Dermis microvascular lymphatic vessel endothelial cell (primary cell): ENCODE measurements at regions not wholly inside any gene's neighbourhood (a gene's known extent, or its start where the extent isn't known, plus 50 kb on each side); places are given as distances from the start of the nearest gene placed in this dataset.
"Not testable (repeated sequence)": the region's sequence is repeated elsewhere in the genome, so short reads cannot be mapped to it uniquely, and the experiment has no call there.

Experiments
- DNase-seq, 2 donors: peaks; one replicate each; pipeline versions ENCODE4 v3.0.0 to v3.0.0-alpha.2; 2010; ENCODE audit warnings: low read depth in 2 of 2

DNA sequence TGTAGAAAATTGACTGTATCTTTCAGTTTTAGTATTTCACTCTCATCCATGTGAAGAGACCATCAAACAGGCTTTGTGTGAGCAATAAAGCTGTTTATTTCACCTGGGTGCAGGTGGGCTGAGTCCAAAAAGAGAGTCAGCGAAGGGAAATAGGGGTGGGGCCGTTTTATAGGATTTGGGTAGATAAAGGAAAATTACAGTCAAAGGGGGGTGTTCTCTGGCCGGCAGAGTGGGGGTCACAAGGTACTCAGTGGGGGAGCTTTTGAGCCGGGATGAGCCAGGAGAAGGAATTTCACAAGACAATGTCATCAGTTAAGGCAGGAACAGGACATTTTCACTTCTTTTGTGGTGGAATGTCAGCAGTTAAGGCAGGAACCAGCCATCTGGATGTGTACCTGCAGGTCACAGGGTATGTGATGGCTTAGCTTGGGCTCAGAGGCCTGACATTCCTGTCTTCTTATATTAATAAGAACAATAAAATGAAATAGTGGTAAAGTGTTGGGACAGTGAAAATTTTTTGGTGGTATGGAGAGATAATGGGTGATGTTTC is 482.1 kb upstream of the ADGRL4 start:
- DNase-seq: not testable (repeated sequence)

DNA sequence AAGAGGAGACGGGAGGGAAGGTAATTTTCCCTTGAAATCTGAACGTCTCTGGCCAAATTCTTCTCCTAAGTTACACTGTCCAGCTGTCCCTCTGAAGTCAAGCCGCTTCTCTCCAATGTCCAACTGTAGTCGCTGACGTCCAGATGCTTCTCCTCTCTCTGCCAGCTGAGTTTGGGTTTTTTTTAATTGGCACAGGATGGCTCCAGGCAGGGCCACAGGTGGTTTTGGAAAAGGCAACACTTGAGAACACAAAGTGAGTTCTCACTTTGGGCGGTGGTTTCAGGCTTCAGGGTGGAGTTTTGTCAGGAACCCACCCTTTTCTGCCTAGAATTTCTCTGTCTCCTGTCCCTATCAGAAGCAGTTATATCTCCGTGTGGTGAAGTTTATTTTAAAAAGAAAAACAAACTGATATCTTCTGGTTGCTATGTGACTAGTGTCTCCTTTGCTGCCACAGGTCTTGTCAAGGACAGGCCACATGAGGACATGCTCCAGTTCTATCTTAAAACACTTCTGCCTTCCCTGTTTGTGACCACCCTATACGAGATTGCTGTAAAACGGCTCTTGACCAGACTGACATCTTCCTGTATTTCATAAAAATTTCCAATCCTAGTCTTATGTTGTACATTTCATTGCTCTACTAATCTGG is 472.3 kb upstream of the ADGRL4 start:
- no peak for DNase-seq

DNA sequence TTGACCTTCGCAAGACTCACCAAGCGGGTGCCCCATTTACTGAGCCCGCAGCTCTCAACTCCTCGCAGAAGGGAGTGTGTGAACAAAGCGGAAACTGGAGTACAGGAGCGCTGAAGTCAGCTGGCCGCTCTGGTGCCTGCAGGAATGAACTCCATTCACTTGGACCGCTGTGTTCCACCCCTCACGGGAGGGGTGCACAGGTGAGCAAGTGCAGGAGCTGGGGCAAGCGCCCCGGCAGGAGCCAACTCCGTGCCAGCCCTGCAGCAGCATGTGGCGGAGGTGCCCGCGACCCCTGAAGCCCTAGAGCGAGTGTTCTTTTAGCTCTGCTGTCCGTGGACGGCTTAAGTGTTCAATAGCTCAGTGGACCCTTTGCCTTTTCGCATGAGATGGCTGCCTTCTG is 471.6 kb upstream of the ADGRL4 start:
- no peak for DNase-seq

DNA sequence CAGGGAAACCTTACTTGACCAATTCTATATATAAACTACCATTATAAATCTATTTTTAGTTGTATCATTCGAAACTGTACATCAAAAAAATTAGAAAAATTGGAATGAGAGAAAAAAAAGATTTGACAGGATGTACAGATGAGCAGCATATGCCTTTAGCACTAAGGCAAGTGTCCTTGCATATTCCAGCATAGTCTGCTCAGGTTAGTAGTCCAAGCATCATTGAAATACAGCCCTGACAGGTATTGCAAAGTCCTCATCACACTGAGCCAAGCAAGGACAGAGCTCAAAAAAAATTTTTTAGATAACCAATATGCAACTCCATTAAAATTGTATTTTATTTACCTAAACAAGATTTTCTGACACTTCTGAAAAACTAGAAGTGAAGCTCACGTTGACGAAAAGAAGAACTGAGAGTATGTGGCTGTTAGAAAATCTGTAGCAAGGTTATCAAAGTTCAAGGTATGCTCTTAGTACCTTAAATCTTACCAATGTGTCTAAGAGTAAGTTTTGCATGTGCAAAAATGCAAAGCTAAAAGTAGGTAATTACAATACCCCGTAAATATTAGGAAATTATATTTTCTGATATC is 465.6 kb upstream of the ADGRL4 start:
- DNase-seq: no peak

DNA sequence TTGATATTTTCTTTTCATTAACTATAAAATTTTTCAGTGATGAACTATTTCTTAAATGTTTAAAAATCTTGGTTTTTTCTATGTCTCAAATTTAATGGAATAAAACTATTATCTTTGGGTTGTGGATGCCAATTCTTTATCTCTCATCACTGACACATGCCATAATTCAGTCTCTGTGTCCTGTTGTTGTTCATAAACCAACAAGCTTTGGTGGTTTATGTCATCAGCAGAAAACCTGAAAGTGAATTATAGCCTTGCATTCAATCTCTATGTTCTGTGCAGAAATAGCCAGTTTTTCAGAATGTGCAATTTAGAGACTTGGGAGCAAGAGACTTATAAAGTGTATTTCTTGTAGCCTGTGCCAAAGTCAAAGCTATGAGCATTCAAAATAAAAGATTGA is 462.6 kb upstream of the ADGRL4 start:
- no peak for DNase-seq

DNA sequence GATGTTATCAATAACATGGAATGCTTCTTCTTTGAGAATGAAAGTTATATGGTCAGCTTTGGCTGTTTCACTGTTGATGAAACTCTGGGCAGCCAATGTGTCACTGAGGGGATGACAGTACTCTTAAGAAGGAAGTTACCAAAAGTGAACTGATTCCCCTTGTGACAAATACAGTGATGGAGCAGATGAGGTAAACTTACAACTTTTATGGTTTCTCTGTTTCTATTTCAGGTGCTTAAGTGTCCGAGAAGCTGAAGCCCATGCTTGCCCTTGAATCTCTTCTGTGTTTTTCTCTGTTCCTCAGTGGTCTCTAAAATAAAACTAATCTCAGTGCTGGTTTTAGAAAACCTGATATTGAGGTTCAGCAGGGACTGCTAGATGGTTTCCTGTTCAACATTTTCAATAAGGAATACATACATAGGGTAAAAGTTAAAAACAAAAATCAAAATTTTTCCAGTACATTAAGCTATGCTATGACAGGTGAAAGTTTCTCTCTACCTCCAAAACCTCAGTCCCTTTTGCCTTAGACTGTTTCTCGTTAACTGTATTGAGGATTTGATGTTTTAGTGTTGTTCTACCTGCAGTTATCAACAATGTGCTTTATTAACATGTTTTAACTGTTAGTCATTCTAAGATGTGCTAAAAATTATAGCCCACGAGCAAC is 454.4 kb upstream of the ADGRL4 start:
- no peak for DNase-seq

DNA sequence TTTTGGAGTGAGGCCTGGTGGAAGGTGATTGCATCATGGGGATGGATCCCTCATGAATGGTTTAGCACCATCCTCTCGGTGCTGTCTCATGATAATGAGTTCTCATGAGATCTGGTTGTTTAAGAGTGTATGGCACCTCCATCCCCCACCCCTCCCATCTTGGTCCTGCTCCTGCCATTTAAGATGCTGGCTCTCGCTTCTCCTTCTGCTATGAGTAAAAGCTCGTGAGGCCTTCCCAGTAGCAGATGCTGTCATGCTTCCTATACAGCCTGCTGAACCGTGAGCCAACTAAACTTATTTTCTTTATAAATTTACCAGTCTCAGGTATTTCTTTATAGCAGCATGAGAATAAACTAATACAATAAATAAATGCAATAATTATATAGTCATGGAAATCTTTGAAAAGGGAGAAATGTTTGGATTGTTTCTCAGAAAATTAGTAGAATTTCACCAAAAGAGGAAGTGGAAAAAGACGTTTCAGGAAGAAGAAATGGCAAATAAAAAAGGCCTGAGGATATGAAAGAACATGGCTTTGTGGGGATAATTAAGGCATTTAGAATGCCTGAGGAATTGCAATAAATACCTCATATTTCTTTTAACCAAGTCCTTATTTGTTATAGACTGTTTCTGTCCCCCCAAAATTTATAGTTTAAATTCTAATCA is 451.2 kb upstream of the ADGRL4 start:
- DNase-seq: no peak

DNA sequence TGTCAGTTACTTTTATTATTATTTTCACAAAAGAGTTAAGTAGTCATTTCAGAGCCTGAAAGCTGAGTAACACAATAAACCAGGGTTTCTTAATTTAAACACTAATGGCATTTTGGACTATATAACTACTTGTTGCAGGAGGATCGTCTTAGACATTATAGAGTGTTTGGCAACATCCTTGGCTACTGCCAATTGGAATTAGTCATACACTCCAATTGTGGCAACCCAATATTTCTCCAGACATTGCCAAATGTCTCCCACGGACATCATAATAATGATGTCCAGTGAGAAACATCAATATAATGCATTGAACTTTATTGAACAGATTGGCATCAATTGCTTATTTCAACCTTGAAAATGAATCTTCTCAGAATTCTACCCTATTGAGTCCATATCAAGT is 441.9 kb upstream of the ADGRL4 start:
- no peak for DNase-seq

DNA sequence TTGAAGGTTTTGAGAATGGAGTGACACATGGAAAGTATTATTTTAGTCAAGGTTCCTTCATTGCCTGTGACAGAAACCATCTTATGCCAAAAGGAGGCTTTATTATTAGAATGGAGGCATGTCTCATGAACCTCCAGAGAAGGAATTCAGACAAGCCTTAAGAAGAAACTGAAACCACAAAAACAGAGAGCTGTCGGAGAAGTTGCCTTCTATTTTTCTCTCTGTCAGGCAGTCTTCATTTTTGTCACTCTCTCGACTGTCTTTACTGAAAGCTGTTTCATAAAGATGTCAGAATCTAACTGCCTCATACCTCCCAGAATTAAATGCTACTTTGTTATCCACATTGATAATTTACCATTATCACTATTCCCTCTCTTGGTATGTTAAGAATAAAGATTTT is 434.7 kb upstream of the ADGRL4 start:
- no peak for DNase-seq

DNA sequence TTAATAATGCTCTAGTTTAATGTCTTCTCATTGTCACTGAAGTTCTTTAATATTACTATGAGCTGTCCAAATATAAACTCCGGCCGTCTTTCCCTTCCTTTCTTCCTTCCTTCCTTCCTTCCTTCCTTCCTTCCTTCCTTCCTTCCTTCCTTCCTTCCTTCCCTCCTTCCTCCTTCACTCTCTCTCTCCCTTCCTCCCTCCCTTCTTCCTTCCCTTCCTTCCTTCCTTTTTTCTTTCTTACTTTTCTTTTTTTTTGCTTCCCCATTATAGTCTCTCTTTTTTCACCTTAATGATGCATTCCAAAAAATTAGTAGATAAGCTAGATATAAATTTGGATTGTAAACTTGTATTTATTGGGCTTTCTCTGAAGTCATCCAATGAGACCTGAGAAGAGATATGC is 431.0 kb upstream of the ADGRL4 start:
- DNase-seq: no peak

DNA sequence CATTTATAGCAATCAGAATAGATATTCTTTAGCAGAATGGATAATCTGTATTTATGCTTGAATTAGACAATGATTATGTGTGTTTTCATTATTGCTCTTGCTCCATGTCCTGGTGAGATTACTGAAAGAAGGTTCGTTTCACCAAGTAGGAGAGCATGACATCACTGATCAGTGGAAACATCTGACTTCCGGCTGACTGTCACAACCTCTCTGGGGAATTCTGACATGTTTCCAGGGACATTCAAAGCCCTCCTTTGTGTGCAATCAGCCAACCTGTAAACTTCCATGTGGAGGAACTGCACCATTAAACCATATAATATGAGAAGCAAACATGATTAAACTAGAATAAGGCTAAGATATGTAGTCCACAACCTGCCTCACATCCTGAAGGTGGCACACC is 424.8 kb upstream of the ADGRL4 start:
- peak; percentile 1 to 15 for DNase-seq

DNA sequence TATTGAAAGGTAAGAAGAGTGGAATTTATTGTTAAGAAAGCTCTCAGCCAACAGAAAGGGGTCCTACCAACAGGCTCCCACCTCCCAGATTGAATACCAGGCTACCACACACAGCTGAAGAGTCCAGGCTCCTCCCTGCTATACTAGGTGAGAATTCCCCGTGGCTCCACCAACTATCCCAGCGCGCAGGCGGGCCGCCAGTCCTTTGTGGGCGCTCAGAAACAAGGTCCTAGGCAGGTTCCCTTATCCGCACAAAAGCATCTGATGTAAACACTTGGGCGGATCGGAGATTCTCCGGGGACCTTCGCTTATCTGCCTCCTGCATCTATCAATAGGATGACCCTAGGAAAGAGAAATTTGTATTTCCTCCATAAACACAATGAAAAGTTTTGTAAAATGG is 423.9 kb upstream of the ADGRL4 start:
- DNase-seq: no peak

DNA sequence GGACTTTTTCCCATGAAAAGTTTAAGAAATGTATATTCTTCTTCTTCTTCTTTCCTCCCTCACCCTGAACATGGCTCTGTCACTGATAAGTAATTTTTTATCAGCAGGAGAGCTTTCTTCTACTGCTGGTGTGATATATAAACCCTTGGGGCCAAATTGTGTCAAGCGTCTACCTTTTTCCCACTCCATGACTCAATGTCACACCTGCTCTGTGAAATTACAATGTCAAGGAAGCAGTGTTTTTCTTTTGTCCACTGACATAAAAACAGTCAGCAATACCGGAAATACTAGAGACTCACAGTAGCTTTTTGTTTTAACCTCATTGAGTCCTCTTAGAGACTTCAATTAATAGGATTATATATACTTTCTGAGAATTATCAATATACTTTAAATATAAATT is 416.2 kb upstream of the ADGRL4 start:
- DNase-seq: no peak

DNA sequence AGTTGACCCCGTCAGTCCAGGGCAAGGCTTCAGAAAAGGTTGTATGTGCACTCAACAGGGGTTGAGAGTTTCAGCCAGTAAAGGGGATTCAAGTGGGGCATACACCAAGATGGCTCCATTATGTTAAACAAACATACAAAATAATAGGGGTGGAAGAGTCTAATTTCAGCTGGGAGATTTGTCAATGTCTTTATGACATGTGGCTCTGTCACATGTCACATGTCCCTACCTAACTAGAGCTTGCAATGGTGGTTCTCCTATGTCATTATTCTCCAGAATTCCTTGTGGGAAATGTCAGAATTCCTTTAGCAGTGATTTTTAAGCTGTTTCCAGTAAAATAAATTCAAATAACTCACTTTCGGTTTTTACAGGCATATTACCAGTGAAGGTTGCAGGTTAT is 392.0 kb upstream of the ADGRL4 start:
- no peak for DNase-seq

DNA sequence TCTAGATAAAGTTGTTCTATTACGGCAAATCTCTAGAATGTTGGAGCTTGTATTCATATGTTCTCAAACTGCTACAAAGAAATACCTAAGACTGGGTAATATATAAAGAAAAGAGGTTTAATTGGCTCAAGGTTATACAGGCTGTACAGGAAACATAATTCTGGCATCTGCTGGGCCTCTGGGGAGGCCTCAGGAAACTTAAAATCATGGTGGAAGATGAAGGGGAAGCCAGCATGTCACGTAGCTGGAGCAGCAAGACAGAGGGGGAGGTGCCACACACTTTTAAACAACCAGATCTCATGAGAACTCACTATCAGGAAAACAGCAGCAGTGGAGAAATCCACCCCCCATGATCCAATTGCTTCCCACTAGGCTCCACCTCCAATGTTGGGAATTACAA is 390.4 kb upstream of the ADGRL4 start:
- no peak for DNase-seq

DNA sequence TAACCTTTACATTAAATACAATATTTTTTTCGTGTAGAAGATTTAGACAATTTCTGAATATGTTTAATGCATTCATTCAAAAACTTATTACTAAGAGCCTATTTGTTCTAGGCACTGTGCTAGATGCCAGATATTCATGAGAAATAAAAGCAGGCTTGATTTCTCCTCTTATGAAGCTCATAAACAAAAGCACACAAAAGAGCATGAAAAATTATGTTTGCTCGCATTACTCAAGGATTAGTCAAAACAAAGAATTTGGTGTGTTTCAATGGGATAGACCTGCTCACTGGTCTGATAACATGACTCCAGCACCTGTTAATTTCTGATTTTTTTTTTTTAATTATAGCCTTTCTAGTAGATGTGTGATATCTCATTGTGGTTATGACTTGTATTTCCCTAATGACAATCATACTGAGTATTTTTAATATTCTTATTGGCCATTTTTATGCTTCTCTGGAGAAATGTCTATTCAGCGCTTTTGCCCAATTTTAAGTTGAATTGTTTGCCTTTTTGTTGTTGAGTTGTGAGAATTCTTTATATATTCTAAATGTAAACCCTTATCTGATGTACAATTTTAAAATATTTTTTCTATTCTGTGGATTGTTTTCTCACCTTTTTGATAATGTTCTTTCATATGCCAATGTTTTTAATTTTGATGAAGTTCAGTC is 382.3 kb upstream of the ADGRL4 start:
- DNase-seq: no peak

DNA sequence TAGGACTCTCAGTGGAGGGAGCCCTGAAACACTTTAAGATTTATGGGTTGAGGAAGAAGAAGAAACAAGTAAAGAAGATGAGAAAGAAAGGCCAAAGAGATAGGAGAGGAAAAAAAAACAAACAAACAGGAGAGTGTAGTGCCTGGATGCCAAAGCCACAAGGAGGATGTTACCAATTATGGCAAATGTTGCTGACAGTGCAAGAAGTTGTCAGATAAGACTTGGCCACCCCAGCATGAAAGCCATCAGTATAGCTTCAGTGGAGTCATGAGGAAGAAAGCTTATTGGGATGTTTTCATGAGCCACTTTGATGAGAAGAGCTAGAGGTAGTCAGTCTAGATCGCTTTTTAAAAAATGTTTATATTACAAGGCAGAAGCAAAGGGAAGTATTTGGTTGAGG is 380.2 kb upstream of the ADGRL4 start:
- no peak for DNase-seq

DNA sequence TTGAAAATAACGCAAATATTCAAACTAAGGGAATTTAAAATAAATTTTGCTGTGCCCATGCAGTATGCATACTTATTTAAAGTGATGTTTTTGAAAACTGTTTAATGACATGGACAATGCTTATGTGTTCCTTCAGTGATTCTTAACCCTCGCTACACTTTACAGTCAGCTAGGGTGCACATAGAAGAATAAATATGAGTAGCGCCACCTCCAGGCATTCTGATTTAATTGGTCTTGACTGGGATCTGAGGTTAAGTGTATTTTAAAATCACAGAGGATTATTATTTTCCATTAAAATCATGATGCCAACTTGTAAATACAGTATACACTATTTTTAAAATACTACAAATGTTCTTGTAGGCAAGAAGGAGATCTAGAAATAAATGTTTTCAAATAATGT is 373.5 kb upstream of the ADGRL4 start:
- DNase-seq: no peak

DNA sequence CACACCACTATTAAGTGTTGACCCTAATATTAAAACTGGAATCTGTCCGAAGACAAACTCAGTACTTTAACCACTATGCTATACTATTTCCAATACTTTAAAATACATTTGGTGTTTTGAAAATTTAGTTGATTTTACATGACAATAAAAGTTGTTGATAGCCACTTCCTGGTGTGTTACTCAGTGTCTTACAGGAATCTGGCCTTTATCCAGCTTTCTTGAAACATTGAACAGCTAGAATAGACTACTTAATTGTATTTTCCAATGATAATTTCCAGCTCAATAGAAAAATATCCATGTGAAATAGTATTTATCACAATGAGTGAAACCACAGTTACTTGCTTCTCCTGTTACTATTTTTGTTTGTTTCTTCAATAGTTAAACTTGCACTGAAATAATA is 369.6 kb upstream of the ADGRL4 start:
- peak in 1 of 2 donors; percentile 27 for DNase-seq

DNA sequence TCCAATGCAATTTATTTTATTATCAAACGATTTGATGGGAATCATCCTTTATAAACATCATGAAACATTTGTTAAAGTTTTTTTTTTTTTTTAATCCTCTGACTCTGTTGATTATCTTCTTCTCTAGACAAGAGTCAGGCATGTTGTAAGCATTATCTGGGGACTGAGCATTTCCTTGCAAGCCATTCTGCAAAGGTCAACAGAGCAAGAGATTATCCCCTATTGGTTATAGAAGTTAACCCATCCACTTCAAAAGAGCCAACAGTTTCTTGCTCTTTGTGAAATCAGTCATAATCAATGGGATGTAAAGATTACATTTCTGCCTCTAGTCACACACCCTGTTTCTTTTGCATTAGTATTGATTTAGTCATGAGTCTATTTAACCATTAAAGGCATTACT is 368.8 kb upstream of the ADGRL4 start:
- DNase-seq: no peak

DNA sequence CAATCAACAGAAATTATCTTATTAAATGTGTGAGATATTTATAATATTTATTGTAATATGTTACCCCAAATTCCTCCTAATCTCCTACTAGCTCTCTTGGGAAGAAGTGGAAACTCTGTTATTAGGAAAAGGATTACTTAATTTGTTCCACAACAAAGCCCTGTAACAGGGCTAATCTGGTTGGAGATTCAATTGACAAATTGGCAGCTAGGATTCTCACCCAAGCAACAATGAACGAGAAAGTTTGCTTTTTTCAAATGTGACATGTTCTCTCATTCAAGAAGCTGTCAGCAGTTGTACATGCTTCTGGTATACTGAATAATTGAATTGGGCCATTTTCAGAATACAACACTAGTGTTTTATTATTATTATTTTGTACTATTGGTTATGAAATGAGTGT is 367.9 kb upstream of the ADGRL4 start:
- no peak for DNase-seq
